RWPE1 (cell line): ENCODE measurements at regions not wholly inside any gene's neighbourhood (a gene's known extent, or its start where the extent isn't known, plus 50 kb on each side); places are given as distances from the start of the nearest gene placed in this dataset.
"Not testable (repeated sequence)": the region's sequence is repeated elsewhere in the genome, so short reads cannot be mapped to it uniquely, and the experiment has no call there.

Experiments
- CTCF ChIA-PET: fragments of 350-600 bp; sonication (Branson Sonifier 250); formaldehyde crosslinking; extraction: SDS; loops from one replicate; lab custom pipeline; 2021; lab: Yijun Ruan, JAX
- POLR2A ChIA-PET: fragments of 400-600 bp; formaldehyde crosslinking; extraction: SDS; loops from one replicate; lab custom pipeline; 2020; ENCODE audit warnings: antibody characterized with exemption; ENCODE audit not compliant: low non-redundant PET; lab: Yijun Ruan, JAX
- DNase-seq: peaks from one replicate; pipeline ENCODE4 v3.0.0; 2012; ENCODE audit warnings: low spot score
- H3K27ac ChIP-seq: fragments of 450-650 bp; 2 replicates; pipeline ENCODE4 v1.5.1; 2017
- TF ChIP-seq, protein P1 (sequence below): fragments of 450-650 bp; conservative IDR thresholded peaks from 2 replicates; pipeline ENCODE4 v1.5.1; 2017; ENCODE audit warnings: low read depth, mild to moderate bottlenecking

DNA sequence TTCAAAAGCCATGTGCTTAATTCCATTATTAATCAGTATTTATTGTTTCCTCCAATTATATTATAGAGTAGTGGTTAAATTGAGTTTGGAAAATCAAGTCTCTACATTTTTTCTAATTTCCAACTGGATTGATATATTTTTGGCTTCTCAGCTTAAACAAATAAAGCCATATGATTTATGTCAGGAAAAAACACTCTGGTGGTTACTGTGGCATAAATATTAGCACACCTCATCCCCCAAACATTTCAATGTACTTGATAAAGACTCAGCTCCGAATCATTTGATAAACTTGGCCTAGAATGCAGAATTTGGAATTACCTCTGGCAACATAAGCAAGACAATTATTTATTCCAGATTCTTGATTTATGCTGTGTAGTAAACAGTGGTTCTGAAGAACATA lies 2313.8 kb downstream of the ARAP2 start:
- ChIA-PET POLR2A (no interaction called here), CTCF (interaction anchor here (0.6 kb wide), 1 partner anchor 50 kb away, joined by 3 read pairs; no protein-coding TSS in a partner anchor)
- TF ChIP-seq, protein P1, sequence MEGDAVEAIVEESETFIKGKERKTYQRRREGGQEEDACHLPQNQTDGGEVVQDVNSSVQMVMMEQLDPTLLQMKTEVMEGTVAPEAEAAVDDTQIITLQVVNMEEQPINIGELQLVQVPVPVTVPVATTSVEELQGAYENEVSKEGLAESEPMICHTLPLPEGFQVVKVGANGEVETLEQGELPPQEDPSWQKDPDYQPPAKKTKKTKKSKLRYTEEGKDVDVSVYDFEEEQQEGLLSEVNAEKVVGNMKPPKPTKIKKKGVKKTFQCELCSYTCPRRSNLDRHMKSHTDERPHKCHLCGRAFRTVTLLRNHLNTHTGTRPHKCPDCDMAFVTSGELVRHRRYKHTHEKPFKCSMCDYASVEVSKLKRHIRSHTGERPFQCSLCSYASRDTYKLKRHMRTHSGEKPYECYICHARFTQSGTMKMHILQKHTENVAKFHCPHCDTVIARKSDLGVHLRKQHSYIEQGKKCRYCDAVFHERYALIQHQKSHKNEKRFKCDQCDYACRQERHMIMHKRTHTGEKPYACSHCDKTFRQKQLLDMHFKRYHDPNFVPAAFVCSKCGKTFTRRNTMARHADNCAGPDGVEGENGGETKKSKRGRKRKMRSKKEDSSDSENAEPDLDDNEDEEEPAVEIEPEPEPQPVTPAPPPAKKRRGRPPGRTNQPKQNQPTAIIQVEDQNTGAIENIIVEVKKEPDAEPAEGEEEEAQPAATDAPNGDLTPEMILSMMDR, result no peak
- DNase-seq, result no peak
- H3K27ac ChIP-seq, result no peak overlapping the region

DNA sequence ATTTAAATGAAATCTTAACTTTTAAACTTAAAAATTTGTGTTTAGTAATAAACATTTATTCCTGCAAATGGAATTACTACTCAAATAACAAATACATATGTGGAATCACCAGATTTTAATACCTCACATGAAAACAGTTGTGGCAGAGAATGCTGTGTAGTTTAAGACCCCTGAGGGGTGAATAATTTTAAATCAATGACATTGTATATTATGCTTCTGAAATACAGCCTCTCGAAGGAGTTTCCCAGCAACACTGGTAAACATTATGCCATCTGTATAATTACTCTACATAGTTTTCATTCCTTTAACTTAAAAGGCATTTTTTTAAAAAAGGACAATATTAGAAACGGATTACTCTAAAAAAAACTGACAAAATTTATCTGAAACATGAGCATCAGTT lies 2313.3 kb downstream of the ARAP2 start:
- POLR2A ChIA-PET, result no interaction called here
- DNase-seq, result no peak
- CTCF ChIA-PET, result no interaction called here
- TF ChIP-seq, protein P1, result no peak
- H3K27ac ChIP-seq, result no peak overlapping the region

DNA sequence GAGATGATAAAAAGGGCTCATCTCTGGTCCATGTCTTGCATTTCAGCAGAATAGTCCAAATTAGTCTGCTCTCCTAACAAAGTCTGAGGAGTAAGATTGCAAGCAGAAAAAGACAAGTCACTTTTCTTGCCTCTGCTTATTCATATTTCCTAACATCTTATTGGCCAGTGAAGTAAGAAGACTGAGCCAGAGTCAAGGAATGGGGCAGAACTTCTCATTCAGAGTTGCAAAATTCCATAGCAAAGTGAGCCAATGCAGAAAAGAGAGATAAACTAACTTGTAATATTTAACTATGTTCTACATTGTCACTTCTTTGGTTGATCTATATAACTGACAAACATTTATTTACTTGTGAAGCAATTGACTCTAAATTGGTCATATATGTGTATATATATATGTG lies 2304.0 kb downstream of the ARAP2 start:
- no peak overlapping the region for H3K27ac ChIP-seq
- ChIA-PET POLR2A (no interaction called here), CTCF (no interaction called here)
- TF ChIP-seq, protein P1, result no peak
- DNase-seq, result no peak

DNA sequence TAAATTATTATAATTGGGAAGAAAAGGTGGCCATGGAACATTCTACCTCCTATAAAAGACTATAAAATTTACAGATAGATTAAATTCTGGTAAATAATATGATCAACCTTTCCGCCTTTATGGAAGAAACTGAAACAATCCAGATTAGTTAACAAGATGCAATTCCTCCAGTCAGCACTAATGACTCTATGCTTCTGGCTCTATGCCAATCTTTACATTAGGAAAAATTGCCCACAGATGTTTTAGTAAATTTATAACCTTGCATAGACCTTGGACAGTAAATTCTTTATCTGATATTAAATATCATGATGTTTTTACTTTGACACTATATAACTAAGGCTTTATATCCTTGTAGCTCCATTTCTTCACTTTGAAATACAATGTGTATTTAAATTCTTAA lies 2302.5 kb downstream of the ARAP2 start:
- ChIA-PET POLR2A (no interaction called here), CTCF (interaction anchor here (0.6 kb wide), 1 partner anchor 995 kb away, joined by 3 read pairs; no protein-coding TSS in a partner anchor)
- TF ChIP-seq, protein P1, result no peak
- peak; percentile 1 for DNase-seq
- no peak overlapping the region for H3K27ac ChIP-seq

DNA sequence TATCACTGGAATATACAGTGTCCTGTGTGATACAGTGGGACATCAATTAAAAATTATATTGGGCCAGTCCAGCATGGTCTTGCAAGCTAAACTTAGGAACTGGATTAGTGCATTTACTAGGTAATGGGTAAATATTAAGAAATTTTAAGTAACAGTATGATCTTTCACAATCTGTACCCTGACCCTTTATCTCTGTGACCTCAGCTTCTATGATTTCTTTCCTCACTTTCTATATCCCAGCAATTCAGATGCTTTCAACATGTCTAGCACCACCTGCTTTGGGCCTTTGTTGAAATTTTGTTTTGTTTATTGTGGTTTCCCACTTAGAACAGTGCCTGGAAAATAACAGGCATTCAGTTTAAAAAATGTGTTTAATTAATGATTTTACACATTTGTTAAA lies 2295.4 kb downstream of the ARAP2 start:
- ChIA-PET CTCF (interaction anchor here (0.5 kb wide), 1 partner anchor 84 kb away, joined by 3 read pairs; no protein-coding TSS in a partner anchor), POLR2A (no interaction called here)
- TF ChIP-seq, protein P1, result no peak
- no peak overlapping the region for H3K27ac ChIP-seq
- DNase-seq, result no peak

DNA sequence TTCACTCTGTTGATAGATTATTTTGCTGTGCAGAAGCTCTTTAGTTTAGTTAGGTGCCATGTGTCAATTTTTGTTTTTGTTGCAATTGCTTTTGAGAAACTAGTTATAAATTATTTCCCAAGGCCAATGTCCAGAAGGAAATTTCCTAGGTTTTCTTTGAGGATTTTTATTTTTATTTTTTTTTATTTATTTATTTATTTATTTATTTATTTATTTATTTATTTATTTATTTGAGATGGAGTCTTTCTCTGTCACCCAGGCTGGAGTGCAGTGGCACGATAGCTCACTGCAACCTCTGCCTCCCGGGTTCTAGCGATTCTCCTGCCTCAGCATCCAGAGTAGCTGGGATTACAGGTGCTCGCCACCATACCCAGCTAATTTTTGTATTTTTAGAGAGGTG lies 2290.5 kb downstream of the ARAP2 start:
- POLR2A ChIA-PET, DNase-seq, H3K27ac ChIP-seq, CTCF ChIA-PET: not testable (repeated sequence)

DNA sequence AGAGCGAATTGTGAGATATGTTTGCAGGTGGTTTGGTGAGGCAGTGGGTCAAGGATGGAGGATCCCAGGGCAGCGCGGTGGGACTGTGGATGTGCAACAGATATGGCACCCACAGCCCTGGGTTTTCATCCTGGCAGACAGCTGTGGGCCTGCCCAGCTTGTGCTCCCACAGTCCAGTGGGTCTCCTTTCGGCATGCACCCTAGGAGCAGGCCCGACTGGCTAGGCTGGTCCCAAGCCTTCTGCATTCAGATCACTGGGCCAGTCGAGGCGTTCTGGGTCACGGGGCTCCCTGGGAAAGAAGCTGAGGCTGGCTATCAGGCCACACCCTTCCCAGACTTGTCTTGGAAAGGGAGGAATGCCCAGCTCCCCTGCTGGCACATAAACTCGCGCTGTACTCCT lies 2289.6 kb downstream of the ARAP2 start:
- POLR2A ChIA-PET, result no interaction called here
- CTCF ChIA-PET, result no interaction called here

More for the DNA sequence above, 2289.6 kb downstream of the ARAP2 start:
- no peak for DNase-seq
- no peak overlapping the region for H3K27ac ChIP-seq
- TF ChIP-seq, protein P1, result no peak
